ENCODE measurements at regions not wholly inside any gene's neighbourhood (a gene's known extent, or its start where the extent isn't known, plus 50 kb on each side); places are given as distances from the start of the nearest gene placed in this dataset.
"Not testable (repeated sequence)": the region's sequence is repeated elsewhere in the genome, so short reads cannot be mapped to it uniquely, and the experiment has no call there.

DNA sequence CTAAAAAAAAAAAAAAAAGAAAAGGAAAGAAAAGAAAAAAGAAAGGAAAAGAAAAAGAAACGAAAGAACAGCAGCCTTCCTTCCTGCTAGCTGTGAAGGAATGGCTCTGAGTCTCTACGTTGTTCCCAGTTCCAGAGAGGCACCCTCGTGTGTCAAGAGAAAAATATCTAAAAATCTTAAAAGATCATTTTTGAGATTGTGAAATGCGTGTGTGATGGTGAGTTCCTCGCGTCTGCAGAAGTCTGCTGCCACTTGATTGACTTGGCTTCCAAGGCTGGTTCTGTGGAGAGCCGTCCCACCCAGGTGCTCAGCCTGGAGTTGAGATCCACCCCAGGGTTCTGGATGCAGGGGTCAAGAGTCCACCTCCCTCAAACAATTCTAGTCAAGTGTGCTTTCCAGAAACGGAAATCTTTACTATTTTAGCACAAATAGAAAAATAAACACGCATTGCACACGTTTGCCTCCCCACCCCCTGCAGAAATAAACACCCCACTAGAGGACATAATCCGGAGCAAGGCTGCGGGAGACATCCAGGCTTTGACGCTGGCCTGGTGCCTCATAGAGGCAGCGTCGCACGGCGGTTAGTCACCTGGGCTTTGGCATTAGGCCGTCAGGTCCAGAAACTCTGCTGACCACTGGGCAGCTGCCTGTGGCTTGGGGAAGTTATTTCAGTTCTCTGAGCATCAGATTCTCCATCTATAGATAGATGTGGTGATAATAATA, 265.4 kb downstream of the FAM43A start:
- Histone ChIP-seq H3K36me3 (no peaks in the 10 kb centered on the region), H3K4me1 (replicated peaks) (no peaks in the 10 kb centered on the region), H3K27ac (no peak overlapping the region), H3K9me3 (no peaks in the 10 kb centered on the region), H3K4me3 (no peak overlapping the region), H3K27me3 (replicated peaks; ENCODE audit: insufficient read depth) (no peaks in the 10 kb centered on the region)
- TF ChIP-seq, protein P1, sequence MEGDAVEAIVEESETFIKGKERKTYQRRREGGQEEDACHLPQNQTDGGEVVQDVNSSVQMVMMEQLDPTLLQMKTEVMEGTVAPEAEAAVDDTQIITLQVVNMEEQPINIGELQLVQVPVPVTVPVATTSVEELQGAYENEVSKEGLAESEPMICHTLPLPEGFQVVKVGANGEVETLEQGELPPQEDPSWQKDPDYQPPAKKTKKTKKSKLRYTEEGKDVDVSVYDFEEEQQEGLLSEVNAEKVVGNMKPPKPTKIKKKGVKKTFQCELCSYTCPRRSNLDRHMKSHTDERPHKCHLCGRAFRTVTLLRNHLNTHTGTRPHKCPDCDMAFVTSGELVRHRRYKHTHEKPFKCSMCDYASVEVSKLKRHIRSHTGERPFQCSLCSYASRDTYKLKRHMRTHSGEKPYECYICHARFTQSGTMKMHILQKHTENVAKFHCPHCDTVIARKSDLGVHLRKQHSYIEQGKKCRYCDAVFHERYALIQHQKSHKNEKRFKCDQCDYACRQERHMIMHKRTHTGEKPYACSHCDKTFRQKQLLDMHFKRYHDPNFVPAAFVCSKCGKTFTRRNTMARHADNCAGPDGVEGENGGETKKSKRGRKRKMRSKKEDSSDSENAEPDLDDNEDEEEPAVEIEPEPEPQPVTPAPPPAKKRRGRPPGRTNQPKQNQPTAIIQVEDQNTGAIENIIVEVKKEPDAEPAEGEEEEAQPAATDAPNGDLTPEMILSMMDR (IDR thresholded peaks at IDR 0.05), result no peak
- TF ChIP-seq POLR2A (IDR thresholded peaks at IDR 0.05), result no peak
- no peak for TF ChIP-seq POLR2AphosphoS5 (IDR thresholded peaks at IDR 0.05)
- intact Hi-C loops (cut with DNase I), result no loop called here
- WGBS, result 85% methylated on average over 18 of the region's 18 CpGs
- no peak for DNase-seq (ENCODE audit: low spot score)

DNA sequence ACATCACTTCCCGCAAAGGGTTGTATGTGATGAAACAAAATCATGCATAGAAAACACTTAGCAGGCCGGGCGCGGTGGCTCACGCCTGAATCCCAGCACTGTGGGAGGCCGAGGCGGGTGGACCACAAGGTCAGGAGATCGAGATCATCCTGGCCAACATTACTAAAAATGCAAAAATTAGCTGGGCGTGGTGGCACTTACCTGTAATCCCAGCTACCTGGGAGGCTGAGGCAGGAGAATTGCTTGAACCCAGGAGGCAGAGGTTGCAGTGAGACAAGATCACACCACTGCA, 265.9 kb downstream of the FAM43A start:
- H3K4me1 ChIP-seq (replicated peaks); H3K36me3 ChIP-seq; H3K27ac ChIP-seq; H3K27me3 ChIP-seq (replicated peaks; ENCODE audit: insufficient read depth); DNase-seq (ENCODE audit: low spot score); intact Hi-C loops (cut with DNase I); H3K9me3 ChIP-seq; H3K4me3 ChIP-seq: not testable (repeated sequence)
- 83% methylated on average over 9 of the region's 9 CpGs for whole genome bisulfite sequencing

DNA sequence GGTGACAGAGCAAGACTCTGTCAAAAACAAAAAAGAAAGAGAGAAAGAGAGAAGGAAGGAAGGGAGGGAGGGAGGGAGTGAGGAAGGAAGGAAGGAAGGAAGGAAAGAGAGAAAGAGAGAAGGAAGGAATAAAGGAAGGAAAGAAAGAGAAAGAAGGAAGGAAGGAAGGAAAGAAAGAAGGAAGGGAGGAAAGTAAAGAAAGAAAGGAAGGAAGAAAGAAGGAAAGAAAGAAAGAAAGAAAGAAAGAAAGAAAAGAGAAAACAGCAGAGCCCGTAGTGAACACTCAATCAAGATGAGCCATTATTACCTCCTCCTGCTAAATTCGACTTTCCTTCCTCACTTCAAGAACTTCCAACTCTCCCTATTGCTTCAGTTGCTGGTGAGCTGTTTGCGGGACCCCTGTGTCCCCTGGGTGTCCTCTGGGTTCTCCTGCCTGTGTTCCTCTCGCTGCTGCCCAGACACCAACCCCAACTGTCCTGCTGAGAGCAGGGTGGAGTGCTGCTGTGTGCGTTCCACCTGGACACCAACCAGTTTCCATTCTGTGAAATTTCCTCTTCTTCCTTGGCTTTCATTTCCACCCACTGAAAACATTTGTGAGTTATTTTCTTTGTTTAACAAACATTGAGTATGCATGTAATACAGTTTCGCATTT, 266.4 kb downstream of the FAM43A start:
- H3K4me3 ChIP-seq, result no peak overlapping the region
- WGBS, result 65% methylated on average over 6 of the region's 6 CpGs
- no peaks in the 10 kb centered on the region for H3K4me1 ChIP-seq (replicated peaks)
- TF ChIP-seq POLR2AphosphoS5 (IDR thresholded peaks at IDR 0.05) (no peak), POLR2A (IDR thresholded peaks at IDR 0.05) (no peak)
- TF ChIP-seq, protein P1 (IDR thresholded peaks at IDR 0.05), result no peak
- intact Hi-C loops (cut with DNase I), result no loop called here
- DNase-seq (ENCODE audit: low spot score), result no peak
- no peaks in the 10 kb centered on the region for H3K36me3 ChIP-seq
- H3K27me3 ChIP-seq (replicated peaks; ENCODE audit: insufficient read depth), result no peaks in the 10 kb centered on the region
- no peak overlapping the region for H3K27ac ChIP-seq
- no peaks in the 10 kb centered on the region for H3K9me3 ChIP-seq

DNA sequence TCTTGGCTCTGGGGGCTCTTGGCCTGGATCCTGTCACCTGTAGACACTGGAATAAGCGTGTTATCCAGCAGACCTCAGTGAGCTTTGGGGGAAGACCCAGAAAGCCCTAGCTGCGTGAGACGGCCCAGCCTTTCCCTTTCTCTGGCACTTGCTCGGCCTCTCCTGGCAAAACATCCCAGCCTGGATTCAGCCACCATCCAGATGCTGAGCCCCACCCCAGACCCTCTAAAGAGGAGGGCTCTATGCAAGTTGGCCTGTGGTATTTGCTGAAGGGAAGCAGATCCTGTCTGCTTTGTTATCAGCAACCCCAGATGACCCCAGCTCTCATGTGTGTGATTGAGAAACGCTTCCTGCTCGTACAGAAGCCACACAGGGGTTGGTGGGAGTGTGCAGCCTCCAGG, 267.2 kb downstream of the FAM43A start:
- WGBS, result 67% methylated on average over 6 of the region's 6 CpGs
- Histone ChIP-seq H3K27ac (no peak overlapping the region), H3K4me1 (replicated peaks) (no peaks in the 10 kb centered on the region), H3K36me3 (no peaks in the 10 kb centered on the region), H3K9me3 (no peaks in the 10 kb centered on the region), H3K27me3 (replicated peaks; ENCODE audit: insufficient read depth) (no peaks in the 10 kb centered on the region), H3K4me3 (no peak overlapping the region)
- intact Hi-C loops (cut with DNase I), result no loop called here
- no peak for TF ChIP-seq POLR2A (IDR thresholded peaks at IDR 0.05)
- TF ChIP-seq, protein P1 (IDR thresholded peaks at IDR 0.05), result no peak
- TF ChIP-seq POLR2AphosphoS5 (IDR thresholded peaks at IDR 0.05), result no peak
- DNase-seq (ENCODE audit: low spot score), result no peak

DNA sequence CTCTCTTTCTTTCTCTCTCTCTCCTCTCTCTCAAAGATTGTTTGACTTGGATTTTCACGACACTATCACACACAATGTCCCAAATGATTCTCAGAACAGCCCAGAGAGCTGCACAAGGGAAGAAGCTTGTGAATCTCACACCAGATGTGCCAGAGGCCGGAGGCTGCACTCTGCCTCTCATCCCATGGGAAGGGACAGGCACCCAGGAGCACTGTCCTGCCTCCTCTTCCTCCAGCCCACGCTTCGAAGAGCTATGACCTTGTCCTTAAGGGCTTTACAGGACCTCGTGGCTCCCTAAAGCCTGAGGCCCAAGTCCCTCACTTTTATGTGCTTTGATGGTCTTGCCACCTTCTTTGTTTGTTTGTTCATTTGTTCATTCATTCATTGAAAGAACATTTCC, 267.6 kb downstream of the FAM43A start:
- Histone ChIP-seq H3K27ac (no peak overlapping the region), H3K27me3 (replicated peaks; ENCODE audit: insufficient read depth) (no peaks in the 10 kb centered on the region), H3K4me3 (no peak overlapping the region), H3K4me1 (replicated peaks) (no peaks in the 10 kb centered on the region), H3K9me3 (no peaks in the 10 kb centered on the region), H3K36me3 (no peaks in the 10 kb centered on the region)
- intact Hi-C loops (cut with DNase I), result no loop called here
- no peak for DNase-seq (ENCODE audit: low spot score)
- TF ChIP-seq POLR2A (IDR thresholded peaks at IDR 0.05), result no peak
- TF ChIP-seq POLR2AphosphoS5 (IDR thresholded peaks at IDR 0.05), result no peak
- TF ChIP-seq, protein P1 (IDR thresholded peaks at IDR 0.05), result no peak
- WGBS, result 88% methylated on average over 5 of the region's 5 CpGs

Data from prostate gland (tissue), 2 donors.